Middle frontal gyrus (tissue), 1 donor: ENCODE measurements at regions not wholly inside any gene's neighbourhood (a gene's known extent, or its start where the extent isn't known, plus 50 kb on each side); places are given as distances from the start of the nearest gene placed in this dataset.

Experiments used
- DNase-seq: peaks from one replicate; pipeline ENCODE4 v3.0.0-alpha.2; 2015; ENCODE audit warnings: low spot score; ENCODE audit errors: extremely low spot score

- no peak for DNase-seq
These were observed 95.6 kb downstream of the RASSF10 start for GRCh38 chr11:13104619-13105236.

GRCh38 chr11:13105237-13105844 is 96.2 kb downstream of the RASSF10 start:
- no peak for DNase-seq

DNA sequence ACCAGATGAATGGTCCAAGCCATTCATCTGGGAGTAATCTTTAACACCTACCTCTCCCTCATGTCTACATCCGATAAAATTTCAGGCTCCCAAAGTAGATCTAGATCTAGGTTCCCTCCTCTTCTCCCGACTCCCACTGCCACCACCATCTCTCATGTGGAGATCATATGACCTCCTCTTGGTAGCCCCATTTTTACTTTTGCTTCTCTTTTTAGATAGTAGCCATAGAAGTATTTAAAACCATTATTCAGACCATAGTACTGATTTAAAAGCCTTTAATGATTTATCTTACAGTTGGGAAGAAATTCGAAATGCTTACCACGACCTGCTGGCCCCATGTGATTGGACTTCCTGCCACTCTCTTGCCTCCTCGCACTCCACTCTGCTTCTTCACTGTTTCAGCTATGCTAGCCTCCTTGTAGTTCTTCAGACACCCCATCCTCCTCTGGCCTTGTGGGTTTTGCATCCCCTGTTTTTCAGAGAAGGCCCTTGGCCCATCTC is 98.5 kb downstream of the RASSF10 start:
- DNase-seq, result no peak

DNA sequence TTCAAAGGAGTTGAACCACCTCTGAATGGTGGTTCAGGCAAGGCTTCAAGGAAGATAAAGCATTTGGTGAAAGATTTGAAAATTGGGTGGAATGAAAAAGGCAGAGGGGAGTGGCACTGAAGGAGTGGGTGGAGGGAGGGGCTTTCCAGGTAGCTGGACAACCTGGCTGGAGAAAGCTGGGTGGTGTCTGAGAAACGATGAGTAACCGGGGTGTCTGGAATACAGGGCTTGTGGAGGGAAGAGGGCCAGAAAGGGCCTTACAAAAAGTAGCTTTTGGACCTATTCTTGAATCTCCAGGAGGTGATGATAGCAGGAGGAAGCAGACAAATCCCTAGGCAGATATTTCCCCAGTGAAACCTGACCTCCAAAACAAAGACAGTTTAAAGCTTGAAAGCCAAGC is 99.3 kb downstream of the RASSF10 start:
- no peak for DNase-seq

- no peak for DNase-seq
These were observed 100.5 kb downstream of the RASSF10 start for GRCh38 chr11:13109616-13110015.

DNA sequence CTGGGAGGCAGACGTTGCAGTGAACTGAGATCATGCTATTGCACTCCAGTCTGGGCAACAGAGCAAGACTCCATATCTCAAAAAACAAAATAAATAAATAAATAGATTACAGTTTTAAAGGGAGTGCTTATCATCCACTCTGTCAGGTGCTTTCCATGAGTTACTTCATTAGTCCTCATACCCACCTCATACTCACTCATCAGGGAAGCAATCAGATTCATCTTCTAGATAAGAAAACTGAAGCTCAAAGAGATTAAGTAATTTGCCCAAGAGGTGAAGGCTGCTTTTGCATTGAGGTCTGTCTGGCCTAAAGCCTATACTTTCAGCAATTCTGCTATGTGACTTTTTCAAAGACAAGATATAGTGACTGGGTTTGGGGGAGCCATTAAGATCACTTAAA is 101.0 kb downstream of the RASSF10 start:
- no peak for DNase-seq

DNA sequence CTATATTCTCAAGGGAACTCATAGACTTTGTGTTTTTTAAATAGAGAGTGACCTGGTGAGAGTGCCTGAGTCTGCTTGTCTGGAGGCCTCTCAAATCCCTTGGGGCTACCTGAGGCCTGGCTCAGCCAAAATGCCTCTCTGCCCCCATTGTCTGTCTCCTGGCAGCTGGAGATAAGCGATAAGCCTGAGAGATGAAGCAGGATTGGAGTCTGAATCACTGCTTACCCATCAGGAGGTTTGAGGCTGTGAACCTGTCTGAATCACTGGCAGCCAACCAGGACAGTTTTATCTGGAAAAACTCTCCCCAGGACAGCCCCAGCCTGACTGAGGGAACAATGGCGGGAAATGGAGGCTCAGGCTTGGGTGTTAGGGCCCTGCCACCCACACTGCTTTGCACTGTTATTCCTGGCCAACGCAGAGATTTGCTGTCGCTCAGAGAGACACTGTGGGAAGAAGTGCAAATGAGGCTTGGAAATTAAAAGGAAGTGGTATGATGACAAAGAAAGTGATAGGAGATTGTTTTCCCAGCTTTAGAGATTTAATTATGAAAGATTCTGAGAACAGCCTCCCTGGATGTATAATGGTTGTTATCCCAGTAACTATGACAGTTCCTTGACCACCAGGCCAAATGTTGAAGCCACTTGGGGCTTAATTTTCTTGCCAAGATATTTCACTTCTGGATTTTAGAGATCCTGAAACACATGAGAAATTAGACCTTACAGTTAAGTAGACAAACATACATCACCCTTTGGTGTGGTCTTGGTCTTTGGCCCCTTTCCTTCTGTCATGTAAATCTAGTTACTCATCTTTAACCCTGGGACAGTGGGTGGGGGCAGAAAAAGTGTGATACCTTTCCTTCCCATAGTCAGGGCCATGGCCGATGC is 102.1 kb downstream of the RASSF10 start:
- no peak for DNase-seq

DNA sequence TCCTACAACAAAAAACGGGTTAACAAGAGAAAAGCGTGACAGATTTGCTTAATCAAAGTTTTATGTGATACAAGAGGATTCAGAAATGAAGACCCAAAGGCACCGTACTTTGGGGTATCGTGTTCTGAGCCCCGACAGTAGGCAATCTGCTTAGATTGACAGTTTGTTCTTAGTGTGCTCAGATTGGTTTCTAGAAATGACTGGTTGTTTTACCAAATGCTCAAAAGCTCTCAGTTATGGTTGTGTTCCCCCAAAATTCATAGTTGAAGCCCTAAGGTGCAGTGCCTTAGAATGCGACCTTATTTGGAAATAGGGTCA is 102.7 kb downstream of the RASSF10 start:
- no peak for DNase-seq

DNA sequence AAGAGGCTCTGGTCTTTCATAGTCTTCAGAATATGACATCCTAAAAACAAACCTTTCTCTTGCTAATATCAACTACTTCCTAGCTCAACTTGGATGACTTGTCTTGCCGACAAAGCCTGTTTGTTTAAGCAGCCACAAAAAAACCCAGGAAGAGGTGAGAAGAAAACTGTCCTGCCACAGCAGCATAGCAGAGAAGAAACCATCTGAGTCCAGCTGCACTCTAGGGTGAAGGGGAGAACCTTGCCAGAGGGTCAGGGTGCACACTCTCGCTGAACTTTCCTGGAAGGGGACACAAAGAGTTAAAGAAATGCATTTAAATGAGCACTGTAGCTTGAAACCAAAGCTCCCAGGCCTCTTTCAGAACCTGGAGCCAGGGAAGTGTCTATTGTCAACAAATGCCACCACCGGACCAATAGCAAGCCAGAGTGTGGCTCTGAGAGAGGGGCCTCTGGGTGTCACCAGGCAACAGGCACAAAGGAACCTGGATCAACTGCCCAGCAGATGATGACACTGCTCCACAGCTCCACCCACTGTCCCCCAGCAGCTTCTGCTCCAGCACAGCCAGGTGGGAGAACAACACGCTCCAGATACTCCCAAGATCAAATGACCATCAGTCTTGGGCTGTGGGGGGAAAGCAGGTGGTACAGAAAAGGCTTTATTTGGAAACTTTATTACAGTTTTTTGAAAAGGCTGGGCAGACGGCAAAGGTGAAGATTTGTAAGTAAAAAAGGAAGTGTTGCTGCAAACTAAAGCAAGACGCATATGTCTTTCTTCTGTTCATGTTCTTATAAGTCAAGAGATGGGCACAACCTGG is 105.7 kb downstream of the RASSF10 start:
- no peak for DNase-seq

DNA sequence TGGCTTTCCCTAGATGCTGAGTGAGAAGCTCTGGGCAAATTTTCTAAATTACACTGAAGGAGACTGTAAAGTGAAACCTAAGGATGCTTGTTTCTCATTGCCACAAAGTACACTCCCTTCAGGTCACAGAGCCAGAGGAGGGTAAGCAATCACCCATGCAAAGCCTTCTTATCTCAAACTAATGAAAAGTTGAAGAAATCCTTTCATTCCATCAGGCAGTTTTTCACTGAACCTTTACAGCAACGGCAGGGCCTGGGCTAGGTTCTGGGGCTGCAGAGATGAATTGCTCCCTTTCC is 106.2 kb downstream of the RASSF10 start:
- no peak for DNase-seq

DNA sequence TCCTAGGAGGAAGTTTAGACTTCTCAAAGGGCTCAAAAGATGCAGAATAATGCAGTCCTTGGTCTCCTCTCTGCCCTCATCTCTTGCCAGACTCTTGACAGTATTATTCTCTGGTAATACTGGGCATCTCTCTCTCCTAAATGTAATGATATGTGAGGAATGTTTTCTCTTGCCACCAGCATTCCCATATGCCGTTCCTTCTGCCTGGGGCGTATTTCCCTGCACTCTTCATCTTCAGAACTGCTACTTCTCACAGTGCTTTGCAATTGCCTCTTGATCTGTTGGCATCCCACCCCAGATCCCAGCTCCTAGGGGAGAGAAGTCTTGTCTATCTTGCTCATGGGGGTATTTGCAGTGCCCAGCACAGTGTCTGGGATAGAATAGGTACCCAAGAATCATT is 107.4 kb downstream of the RASSF10 start:
- DNase-seq, result no peak

GRCh38 chr11:13117344-13117743 is 108.2 kb downstream of the RASSF10 start:
- no peak for DNase-seq

DNA sequence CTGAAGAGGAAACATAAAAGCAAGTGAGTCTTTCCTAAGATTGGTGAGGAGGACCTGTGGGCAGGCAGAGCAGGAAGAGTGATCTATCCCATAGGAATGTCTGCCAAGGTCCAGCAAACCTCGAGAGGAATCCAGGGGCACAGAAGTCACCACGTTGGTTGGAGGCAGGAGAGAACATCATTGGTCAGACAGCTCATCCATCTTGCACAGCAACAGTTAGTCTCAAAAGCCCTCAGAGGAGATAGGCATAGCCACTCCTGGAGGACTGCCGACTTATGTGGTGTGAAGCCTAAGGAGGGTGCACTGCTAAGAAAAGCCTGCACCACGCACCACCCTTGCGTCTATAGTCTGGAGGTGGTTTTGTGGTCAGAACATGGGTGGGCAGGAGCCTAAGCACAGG is 109.1 kb downstream of the RASSF10 start:
- no peak for DNase-seq

DNA sequence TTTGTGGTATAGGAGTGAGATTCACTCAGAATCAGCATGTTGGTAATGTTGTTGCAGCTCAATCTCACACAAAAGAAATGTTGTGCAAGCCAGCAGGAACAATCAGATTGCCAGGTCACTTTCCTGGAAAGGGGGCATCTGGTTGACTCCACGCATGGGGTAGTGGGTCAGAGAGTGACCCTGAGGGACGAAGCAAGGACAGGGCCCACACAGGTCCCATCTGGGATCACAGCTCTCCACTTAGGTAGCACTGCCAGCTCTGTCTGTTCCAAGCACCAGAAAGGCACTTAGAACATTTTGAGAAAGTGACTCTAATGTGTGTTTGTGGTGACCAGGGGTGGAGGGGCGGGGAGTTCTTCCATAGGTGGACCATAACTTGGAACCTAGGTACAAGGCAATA is 109.5 kb downstream of the RASSF10 start:
- DNase-seq, result no peak

DNA sequence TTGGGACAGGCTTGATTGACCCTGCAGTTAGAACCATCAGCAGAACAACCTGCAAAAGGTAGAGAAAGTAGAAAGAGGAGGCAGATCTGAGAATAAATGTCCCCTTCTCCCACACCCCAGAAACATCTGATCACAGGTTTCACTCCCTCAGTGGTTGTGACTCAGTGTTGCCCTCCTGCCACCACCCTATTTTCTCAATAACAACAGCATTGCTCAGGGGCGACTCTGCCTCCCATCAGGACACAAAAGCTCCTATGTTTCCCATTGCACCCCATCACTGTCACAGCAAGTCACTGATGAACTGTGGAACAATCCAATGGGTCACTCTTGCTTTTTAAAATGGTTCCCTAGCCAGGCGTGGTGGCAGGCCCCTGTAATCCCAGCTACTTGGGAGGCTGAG is 110.2 kb downstream of the RASSF10 start:
- no peak for DNase-seq

DNA sequence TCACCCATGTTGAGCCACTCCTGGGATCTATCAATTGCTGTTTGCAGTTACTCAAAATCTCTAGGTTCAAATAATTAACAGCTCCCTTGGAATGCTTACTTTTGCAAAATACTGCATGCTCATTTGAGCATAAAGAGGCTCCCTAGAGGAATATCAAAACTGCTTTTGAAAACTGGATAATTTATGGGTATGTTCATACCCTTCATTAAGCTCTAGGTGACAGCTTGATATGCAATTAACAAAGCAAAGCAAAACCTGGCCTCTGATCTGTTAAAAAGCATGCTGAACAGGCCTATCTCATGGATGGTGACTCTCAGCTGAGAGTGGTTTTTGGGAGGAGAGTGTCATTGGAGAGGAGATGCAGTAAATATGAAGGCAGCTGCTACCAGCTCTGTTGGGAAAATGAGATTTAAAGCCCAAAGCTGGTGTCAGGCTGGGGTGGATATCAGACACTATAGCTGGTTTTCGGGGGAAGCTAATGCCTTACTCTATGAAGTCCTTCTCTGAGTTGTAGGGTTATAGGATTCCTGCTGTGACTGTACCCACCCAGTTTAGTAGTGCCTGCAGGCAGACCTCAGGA is 110.9 kb downstream of the RASSF10 start:
- DNase-seq, result no peak

DNA sequence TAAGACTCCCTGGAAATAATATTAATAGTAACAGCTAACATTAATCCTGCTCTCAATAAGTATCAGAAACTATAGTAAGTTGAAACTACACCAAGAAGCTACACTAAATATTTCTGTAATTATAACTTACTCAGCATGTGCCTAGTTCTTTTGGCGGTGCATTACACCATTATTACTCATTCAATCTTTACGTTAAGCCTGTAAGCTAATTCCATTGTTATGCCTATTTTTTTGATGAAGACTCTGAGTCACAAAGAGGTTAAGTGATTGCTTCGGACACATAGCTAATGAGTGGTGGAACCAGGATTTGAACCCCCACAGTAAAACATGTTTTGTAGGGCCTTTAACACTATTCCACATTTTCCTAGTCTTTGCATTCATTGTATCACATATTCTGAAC is 111.6 kb downstream of the RASSF10 start:
- DNase-seq, result no peak

GRCh38 chr11:13126430-13126829 is 117.3 kb downstream of the RASSF10 start:
- no peak for DNase-seq

- DNase-seq, result no peak
These were observed 118.0 kb downstream of the RASSF10 start for GRCh38 chr11:13127161-13127560.

DNA sequence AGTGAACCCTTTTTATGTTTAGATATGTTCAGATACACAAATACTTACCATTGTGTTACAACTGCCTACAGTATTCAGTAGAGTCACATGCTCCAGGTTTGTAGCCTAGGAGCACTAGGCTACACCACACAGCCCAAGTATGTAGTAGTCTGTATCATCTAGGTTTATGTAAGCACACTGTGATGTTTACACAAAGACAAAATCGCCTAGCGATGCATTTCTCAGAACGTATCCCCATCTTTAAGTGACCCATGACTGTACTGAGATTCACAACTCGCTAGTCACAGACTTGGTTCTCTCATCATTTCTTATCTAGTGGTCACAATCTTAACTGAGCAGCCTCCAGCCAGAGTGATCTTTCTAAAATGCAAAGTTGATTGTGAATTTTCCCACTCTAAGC is 119.2 kb downstream of the RASSF10 start:
- no peak for DNase-seq

GRCh38 chr11:13134066-13134465 is 125.0 kb downstream of the RASSF10 start:
- DNase-seq, result no peak

- DNase-seq, result no peak
These were observed 125.8 kb downstream of the RASSF10 start for GRCh38 chr11:13134886-13135285.
